K562 (cell line): ENCODE measurements at regions not wholly inside any gene's neighbourhood (a gene's known extent, or its start where the extent isn't known, plus 50 kb on each side); places are given as distances from the start of the nearest gene placed in this dataset.

Experiments
- ATAC-seq: fragments of 200-7000 bp; cut with Tn5 transposase; 3 replicates; pipeline ENCODE4 v1.9.1; 2020; ENCODE audit warnings: moderate library complexity
- BruUV-seq: library from RNA; stranded (reverse); fragments of 400-500 nt; replicated peaks from 2 replicates; lab custom pipeline; 2021; lab: Mats Ljungman, UMichigan
- CTCF ChIA-PET: fragments of 300-600 bp; formaldehyde crosslinking; extraction: SDS; loops from one replicate; lab custom pipeline; 2021; ENCODE audit warnings: low intra/inter-chr PET ratio; lab: Yijun Ruan, JAX
- POLR2A ChIA-PET: fragments of 300-600, 350-650 bp; sonication (Branson Sonifier 250); formaldehyde crosslinking; extraction: SDS; loops from one replicate; lab custom pipeline; 2021; ENCODE audit warnings: antibody characterized with exemption, inconsistent platforms; lab: Yijun Ruan, JAX
- DNase-seq, 4 experiments: peaks; one replicate each; pipeline versions ENCODE4 v3.0.0 to v3.0.0-alpha.2; 2011 to 2018; ENCODE audit warnings: low spot score in 3 of 4, mixed read lengths in 3 of 4; ENCODE audit errors: extremely low read depth in 1 of 4
- FAIRE-seq: peaks from 2 replicates; lab custom pipeline; 2011; peaks lifted over from hg19 to GRCh38; lab: Jason Lieb, UNC
- H2AFZ ChIP-seq: 2 replicates; pipeline ENCODE4 v1.6.0; 2011; ENCODE audit warnings: low read depth, low read length, control low read depth, inconsistent platforms
- H3K27ac ChIP-seq: fragments of 200-600 bp; 3 replicates; pipeline ENCODE4 v1.8.0; 2011; ENCODE audit warnings: low read depth, mild to moderate bottlenecking, control low read depth, inconsistent platforms, low read length, moderate library complexity, mixed read lengths; ENCODE audit errors: extremely low read depth
- H3K27me3 ChIP-seq, 2 experiments: fragments of 300-600 bp in 1 of 2; 2 replicates in 1 of 2; 3 replicates in 1 of 2; pipeline versions ENCODE4 v1.6.0 to v1.8.0; 2011; ENCODE audit warnings: inconsistent platforms in 2 of 2, low read length in 2 of 2, mild to moderate bottlenecking in 1 of 2, mixed read lengths in 1 of 2, moderate library complexity in 1 of 2; ENCODE audit not compliant: control insufficient read depth in 2 of 2, insufficient read depth in 2 of 2
- H3K36me3 ChIP-seq: fragments of 300-600 bp; 3 replicates; pipeline ENCODE4 v1.8.0; 2011; ENCODE audit warnings: mild to moderate bottlenecking, low read length, inconsistent platforms; ENCODE audit not compliant: control insufficient read depth, insufficient read depth
- H3K4me1 ChIP-seq, 2 experiments: fragments of 200-600 bp in 1 of 2; replicated peaks in 1 of 2; 2 replicates in 1 of 2; 3 replicates in 1 of 2; pipeline versions ENCODE4 v1.5.1 to v1.8.0; 2011; ENCODE audit warnings: inconsistent platforms in 2 of 2, low read length in 2 of 2, mild to moderate bottlenecking in 1 of 2, mixed read lengths in 1 of 2, moderate library complexity in 1 of 2; ENCODE audit not compliant: control insufficient read depth in 2 of 2, insufficient read depth in 2 of 2
- H3K4me2 ChIP-seq: 2 replicates; pipeline ENCODE4 v1.6.1; 2011; ENCODE audit warnings: low read length, control low read depth, inconsistent platforms, mixed read lengths; ENCODE audit not compliant: insufficient read depth
- H3K4me3 ChIP-seq: fragments of 200-600 bp; sonication (generic), shearing (Covaris generic); 2 replicates; pipeline ENCODE4 v1.5.1; 2016; ENCODE audit warnings: control low read depth, inconsistent platforms
- H3K79me2 ChIP-seq: fragments of 200-600 bp; 3 replicates; pipeline ENCODE4 v1.8.0; 2011; ENCODE audit warnings: low read length, inconsistent platforms; ENCODE audit not compliant: control insufficient read depth, insufficient read depth
- H3K9ac ChIP-seq, 2 experiments: 2 replicates each; pipeline versions ENCODE4 v1.6.0 to v1.6.1; 2011; ENCODE audit warnings: low read depth in 2 of 2, low read length in 2 of 2, control low read depth in 1 of 2, inconsistent platforms in 1 of 2, mild to moderate bottlenecking in 1 of 2, mixed read lengths in 1 of 2; ENCODE audit not compliant: insufficient read depth in 1 of 2
- H3K9me1 ChIP-seq: one replicate; pipeline ENCODE4 v1.6.0; 2011; ENCODE audit warnings: inconsistent platforms, mild to moderate bottlenecking, low read length, moderate library complexity; ENCODE audit not compliant: control insufficient read depth, insufficient read depth
- H3K9me3 ChIP-seq: replicated peaks from 2 replicates; pipeline ENCODE4 v1.5.1; 2011; ENCODE audit warnings: low read depth, low read length, inconsistent platforms; ENCODE audit not compliant: control insufficient read depth, insufficient read depth
- H4K20me1 ChIP-seq: replicated peaks from 2 replicates; pipeline ENCODE4 v1.6.1; 2011; ENCODE audit warnings: low read length, inconsistent platforms, mixed read lengths; ENCODE audit not compliant: control insufficient read depth, insufficient read depth
- CREM ChIP-seq: IDR thresholded peaks from 2 replicates; pipeline ENCODE4 v1.6.1; 2014; ENCODE audit warnings: antibody characterized with exemption, low read depth
- E2F3 ChIP-seq: fragments of 250-450 bp; sonication (Bioruptor Pico); IDR thresholded peaks from 2 replicates; pipeline ENCODE4 v1.4.0; 2020; ENCODE audit warnings: mild to moderate bottlenecking
- NR2F6 ChIP-seq: fragments of 450-650 bp; formaldehyde crosslinking; IDR thresholded peaks from 2 replicates; pipeline ENCODE4 v1.4.0; 2020; ENCODE audit warnings: mild to moderate bottlenecking
- RAD21 ChIP-seq, 2 experiments: fragments of 250-450 bp in 1 of 2; fragments of 450-650 bp in 1 of 2; sonication (Bioruptor Pico) in 1 of 2; formaldehyde crosslinking in 1 of 2; IDR thresholded peaks in 1 of 2; conservative IDR thresholded peaks in 1 of 2; 2 replicates each; pipeline versions ENCODE4 v1.4.0 to v1.8.0; 2020 to 2022; ENCODE audit warnings: mild to moderate bottlenecking in 2 of 2, moderate library complexity in 1 of 2
- TCF7 ChIP-seq: sonication (generic); IDR thresholded peaks from 2 replicates; pipeline ENCODE4 v1.6.1; 2016; ENCODE audit warnings: antibody characterized with exemption, borderline replicate concordance
- ZBTB1 ChIP-seq: sonication (generic); formaldehyde crosslinking; IDR thresholded peaks from 2 replicates; pipeline ENCODE4 v1.8.1; 2023; ENCODE audit warnings: missing genetic modification reagents, low read depth, mild to moderate bottlenecking, borderline replicate concordance
- ZSCAN29 ChIP-seq: fragments of 450-650 bp; IDR thresholded peaks from 2 replicates; pipeline ENCODE4 v1.6.1; 2017
- WGBS: fragments of 100-300 bp; shearing (Covaris generic); methylation state at CpG from one replicate; pipeline ENCODE4 v1.1.6; 2016; ENCODE audit warnings: low coverage, mixed read lengths; ENCODE audit not compliant: insufficient coverage; ENCODE audit errors: missing lambda C conversion rate; 5-methylcytosine and 5-hydroxymethylcytosine counted together
- in situ Hi-C: fragments of 300-500 bp; cut with MboI; formaldehyde crosslinking; loops from 4 replicates; pipeline ENCODE4 v1.15.0; 2018; ENCODE audit warnings: inconsistent platforms, mixed read lengths
- intact Hi-C: fragments of 100-400 bp; cut with micrococcal nuclease; formaldehyde crosslinking; loops from 2 replicates; pipeline ENCODE4 v1.14.2; 2022
- TF ChIP-seq, protein P1 (sequence below), 3 experiments: IDR thresholded peaks in 2 of 3; conservative IDR thresholded peaks in 1 of 3; 2 replicates each; pipeline ENCODE4 v1.5.1; 2011 to 2012; ENCODE audit warnings: low read length in 3 of 3, mild to moderate bottlenecking in 3 of 3, control low read depth in 2 of 3, improper control_type of control experiment in 1 of 3, inconsistent platforms in 1 of 3, low read depth in 1 of 3, mixed read lengths in 1 of 3, moderate library complexity in 1 of 3; ENCODE audit not compliant: insufficient read depth in 2 of 3

DNA sequence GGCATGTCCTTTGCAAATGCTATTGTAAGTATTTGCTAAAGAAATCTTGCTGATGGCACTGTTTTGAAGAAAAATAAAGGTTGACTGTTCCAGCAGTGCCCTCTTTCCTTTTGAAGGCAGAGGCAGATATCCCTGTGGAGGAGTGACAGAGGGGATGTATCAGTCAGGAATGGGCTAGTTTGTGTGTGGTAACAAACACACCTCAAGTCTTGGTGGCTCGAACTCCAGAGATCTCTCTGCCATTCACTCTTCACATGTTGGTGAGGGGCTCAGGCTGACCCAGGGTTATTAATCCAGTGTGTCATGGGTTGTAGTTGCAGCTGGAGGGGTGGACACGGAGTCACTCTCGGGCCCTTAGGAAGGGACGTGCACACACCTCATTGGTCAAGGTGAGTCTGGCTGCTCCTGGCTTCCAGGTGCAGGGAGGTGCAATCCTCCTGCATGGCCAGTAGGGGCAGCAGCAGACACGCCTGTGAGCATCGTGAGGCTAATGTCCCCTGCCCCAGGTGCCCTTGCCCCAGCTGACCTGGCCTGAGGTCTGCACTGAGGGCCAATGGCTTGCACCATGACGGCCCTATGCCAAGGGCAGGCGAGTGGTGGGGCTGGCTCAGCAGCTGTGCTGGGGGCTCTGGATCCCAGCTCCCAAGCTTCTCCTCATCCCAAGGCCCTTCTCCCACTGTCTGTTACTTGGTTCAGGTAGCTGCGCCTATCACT is 146.5 kb downstream of the ASB1 start:
- ATAC-seq (peak; percentile 86), FAIRE-seq (peak; percentile 32), DNase-seq (peak; percentile 15 to 74 (median 68))
- Histone ChIP-seq H3K27me3 (peaks cover 5 to 56% of the 10 kb centered on the region in 2 experiments), H2AFZ (no peak overlapping the region), H3K4me1 (no peaks in the 10 kb centered on the region), H3K79me2 (no peaks in the 10 kb centered on the region), H4K20me1 (no peaks in the 10 kb centered on the region), H3K4me3 (no peak overlapping the region), H3K27ac (no peak overlapping the region), H3K4me2 (no peak overlapping the region), H3K9ac (no peak overlapping the region), H3K9me3 (no peaks in the 10 kb centered on the region), H3K36me3 (no peaks in the 10 kb centered on the region), H3K9me1 (peaks cover 2% of the 10 kb centered on the region)
- POLR2A ChIA-PET: no interaction called here
- CTCF ChIA-PET: no interaction called here
- TF ChIP-seq CREM (0 out of 2 replicates have a peak, but pooled peaks have one; percentile 13), E2F3 (CRISPR knock-in tag) (no peak), ZSCAN29 (no peak), RAD21 (CRISPR knock-in tag; conservative IDR thresholded peaks at IDR 0.05 in 1 of 2, IDR thresholded peaks at IDR 0.05 in 1 of 2) (0 out of 4 replicates have a peak, but pooled peaks of 1 of the 2 experiments have one; percentile 6), NR2F6 (CRISPR knock-in tag) (no peak), TCF7 (no peak), ZBTB1 (CRISPR knock-in tag) (no peak)
- TF ChIP-seq, protein P1, sequence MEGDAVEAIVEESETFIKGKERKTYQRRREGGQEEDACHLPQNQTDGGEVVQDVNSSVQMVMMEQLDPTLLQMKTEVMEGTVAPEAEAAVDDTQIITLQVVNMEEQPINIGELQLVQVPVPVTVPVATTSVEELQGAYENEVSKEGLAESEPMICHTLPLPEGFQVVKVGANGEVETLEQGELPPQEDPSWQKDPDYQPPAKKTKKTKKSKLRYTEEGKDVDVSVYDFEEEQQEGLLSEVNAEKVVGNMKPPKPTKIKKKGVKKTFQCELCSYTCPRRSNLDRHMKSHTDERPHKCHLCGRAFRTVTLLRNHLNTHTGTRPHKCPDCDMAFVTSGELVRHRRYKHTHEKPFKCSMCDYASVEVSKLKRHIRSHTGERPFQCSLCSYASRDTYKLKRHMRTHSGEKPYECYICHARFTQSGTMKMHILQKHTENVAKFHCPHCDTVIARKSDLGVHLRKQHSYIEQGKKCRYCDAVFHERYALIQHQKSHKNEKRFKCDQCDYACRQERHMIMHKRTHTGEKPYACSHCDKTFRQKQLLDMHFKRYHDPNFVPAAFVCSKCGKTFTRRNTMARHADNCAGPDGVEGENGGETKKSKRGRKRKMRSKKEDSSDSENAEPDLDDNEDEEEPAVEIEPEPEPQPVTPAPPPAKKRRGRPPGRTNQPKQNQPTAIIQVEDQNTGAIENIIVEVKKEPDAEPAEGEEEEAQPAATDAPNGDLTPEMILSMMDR (IDR thresholded peaks at IDR 0.05 in 2 of 3, conservative IDR thresholded peaks at IDR 0.05 in 1 of 3; ENCODE audit: insufficient read depth in 2 of 3, low read depth in 1 of 3, low read length in 3 of 3): peak; percentile 49 to 73 (median 58)
- 3% methylated on average over 8 of the region's 9 CpGs for WGBS
- in situ Hi-C loops: no loop called here
- BruUV-seq: no TSS peak
- intact Hi-C loops: no loop called here
